AG04449 (cell line): ENCODE measurements at regions not wholly inside any gene's neighbourhood (a gene's known extent, or its start where the extent isn't known, plus 50 kb on each side); places are given as distances from the start of the nearest gene placed in this dataset.

Source experiments
- CTCF ChIA-PET: fragments of 350-600 bp; formaldehyde crosslinking; extraction: SDS; loops from one replicate; lab custom pipeline; 2021; ENCODE audit warnings: antibody characterized with exemption; lab: Yijun Ruan, JAX
- POLR2A ChIA-PET: fragments of 400-600, 350-600 bp; formaldehyde crosslinking; extraction: SDS; loops from one replicate; lab custom pipeline; 2020; ENCODE audit warnings: antibody characterized with exemption, inconsistent platforms; lab: Yijun Ruan, JAX
- DNase-seq: peaks from one replicate; pipeline ENCODE4 v3.0.0-alpha.2; 2010; ENCODE audit warnings: low read depth, low spot score
- H3K4me3 ChIP-seq: 2 replicates; pipeline ENCODE4 v1.5.1; 2011; ENCODE audit warnings: low read depth, mild to moderate bottlenecking, control low read depth, low read length
- TF ChIP-seq, protein P1 (sequence below): IDR thresholded peaks from one replicate; pipeline ENCODE4 v1.5.1; 2011; ENCODE audit warnings: mild to moderate bottlenecking, moderate library complexity, low read length, control low read depth, inconsistent platforms; ENCODE audit not compliant: insufficient read depth; ENCODE audit errors: missing control alignments

- DNase-seq: no peak
- TF ChIP-seq, protein P1, sequence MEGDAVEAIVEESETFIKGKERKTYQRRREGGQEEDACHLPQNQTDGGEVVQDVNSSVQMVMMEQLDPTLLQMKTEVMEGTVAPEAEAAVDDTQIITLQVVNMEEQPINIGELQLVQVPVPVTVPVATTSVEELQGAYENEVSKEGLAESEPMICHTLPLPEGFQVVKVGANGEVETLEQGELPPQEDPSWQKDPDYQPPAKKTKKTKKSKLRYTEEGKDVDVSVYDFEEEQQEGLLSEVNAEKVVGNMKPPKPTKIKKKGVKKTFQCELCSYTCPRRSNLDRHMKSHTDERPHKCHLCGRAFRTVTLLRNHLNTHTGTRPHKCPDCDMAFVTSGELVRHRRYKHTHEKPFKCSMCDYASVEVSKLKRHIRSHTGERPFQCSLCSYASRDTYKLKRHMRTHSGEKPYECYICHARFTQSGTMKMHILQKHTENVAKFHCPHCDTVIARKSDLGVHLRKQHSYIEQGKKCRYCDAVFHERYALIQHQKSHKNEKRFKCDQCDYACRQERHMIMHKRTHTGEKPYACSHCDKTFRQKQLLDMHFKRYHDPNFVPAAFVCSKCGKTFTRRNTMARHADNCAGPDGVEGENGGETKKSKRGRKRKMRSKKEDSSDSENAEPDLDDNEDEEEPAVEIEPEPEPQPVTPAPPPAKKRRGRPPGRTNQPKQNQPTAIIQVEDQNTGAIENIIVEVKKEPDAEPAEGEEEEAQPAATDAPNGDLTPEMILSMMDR: no peak
- POLR2A ChIA-PET: no interaction called here
- CTCF ChIA-PET: no interaction called here
- H3K4me3 ChIP-seq: no peak overlapping the region
Measured at GRCh38 chr22:47920380-47920959, 1158.0 kb downstream of the TBC1D22A start.

DNA sequence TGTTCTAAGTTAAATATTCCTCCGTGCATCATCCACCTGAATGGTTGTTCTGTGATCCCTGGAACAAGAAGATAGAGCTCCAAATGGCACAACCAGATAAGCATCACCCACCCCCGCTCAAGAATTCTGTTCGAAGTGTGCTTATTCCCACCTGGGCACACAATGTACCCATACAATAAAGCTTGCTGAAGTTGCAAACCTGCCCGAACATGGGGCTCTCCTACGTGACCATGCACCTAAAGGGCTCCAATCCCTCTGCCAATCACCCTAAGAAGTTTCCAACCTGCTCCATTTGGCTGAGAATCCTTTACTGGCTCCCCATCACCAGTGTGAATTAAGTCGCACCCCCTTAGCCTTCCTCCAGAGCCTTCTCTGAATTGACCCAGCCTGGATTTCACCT, 1157.4 kb downstream of the TBC1D22A start:
- CTCF ChIA-PET: no interaction called here
- no peak overlapping the region for H3K4me3 ChIP-seq
- DNase-seq: no peak
- POLR2A ChIA-PET: no interaction called here
- TF ChIP-seq, protein P1: no peak

- no peak for DNase-seq
- H3K4me3 ChIP-seq: no peak overlapping the region
- ChIA-PET CTCF (no interaction called here), POLR2A (no interaction called here)
- TF ChIP-seq, protein P1: no peak
Measured at GRCh38 chr22:47919001-47919441, 1156.6 kb downstream of the TBC1D22A start.

- DNase-seq: no peak
- TF ChIP-seq, protein P1: no peak
- no peak overlapping the region for H3K4me3 ChIP-seq
- CTCF ChIA-PET: no interaction called here
- POLR2A ChIA-PET: no interaction called here
Measured at GRCh38 chr22:47918276-47918921, 1155.9 kb downstream of the TBC1D22A start.

- no peak overlapping the region for H3K4me3 ChIP-seq
- TF ChIP-seq, protein P1: no peak
- no peak for DNase-seq
- POLR2A ChIA-PET: no interaction called here
- CTCF ChIA-PET: no interaction called here
Measured at GRCh38 chr22:47914481-47915097, 1152.1 kb downstream of the TBC1D22A start.

DNA sequence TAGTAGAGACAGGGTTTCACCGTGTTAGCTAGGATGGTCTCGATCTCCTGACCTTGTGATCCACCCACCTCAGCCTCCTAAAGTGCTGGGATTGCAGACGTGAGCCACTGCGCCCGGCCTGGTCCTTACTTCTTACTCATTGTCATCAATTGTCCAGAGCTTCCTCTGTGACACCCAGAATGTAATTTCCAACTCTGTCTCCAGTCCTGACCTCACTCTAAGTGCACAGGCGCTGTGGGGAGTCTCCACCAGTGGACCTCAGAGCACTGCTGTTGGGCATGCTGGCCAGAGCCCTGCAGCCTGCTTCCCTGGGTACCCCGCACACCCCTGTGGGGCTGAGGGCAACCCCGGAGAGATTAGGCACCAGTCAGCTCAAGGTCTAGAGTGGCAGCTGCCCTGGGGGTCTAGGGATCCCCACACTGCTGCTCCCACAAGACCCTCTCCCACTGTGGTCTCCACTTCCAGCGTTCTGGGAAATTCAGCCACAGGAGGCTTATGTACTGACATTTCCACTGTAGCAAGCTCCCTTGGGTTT, 1140.3 kb downstream of the TBC1D22A start:
- CTCF ChIA-PET: no interaction called here
- no peak for DNase-seq
- H3K4me3 ChIP-seq: no peak overlapping the region
- TF ChIP-seq, protein P1: no peak
- POLR2A ChIA-PET: no interaction called here
